ENCODE measurements at regions not wholly inside any gene's neighbourhood (a gene's known extent, or its start where the extent isn't known, plus 50 kb on each side); places are given as distances from the start of the nearest gene placed in this dataset.
"Not testable (repeated sequence)": the region's sequence is repeated elsewhere in the genome, so short reads cannot be mapped to it uniquely, and the experiment has no call there.

DNA sequence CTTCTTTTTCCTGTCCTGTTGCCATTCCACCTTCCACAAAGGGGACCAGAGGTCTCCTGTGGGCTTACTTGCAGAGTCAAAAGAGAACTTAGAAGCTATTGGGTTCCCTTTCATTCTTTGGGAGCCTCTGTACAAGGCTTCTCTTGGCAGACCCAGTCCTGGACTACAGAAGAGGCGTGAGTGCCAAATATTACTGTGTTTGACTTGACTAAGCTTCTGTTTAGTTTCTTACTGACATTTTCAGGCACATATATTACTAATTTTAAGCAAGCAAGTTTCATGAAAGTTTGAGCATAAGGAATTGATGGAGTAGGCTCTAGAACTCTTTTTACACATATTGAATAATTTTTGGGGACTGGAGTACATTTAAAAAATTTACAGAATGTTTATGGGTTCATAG is 254.4 kb downstream of the HAPSTR1 start:
- DNase-seq = no peak

DNA sequence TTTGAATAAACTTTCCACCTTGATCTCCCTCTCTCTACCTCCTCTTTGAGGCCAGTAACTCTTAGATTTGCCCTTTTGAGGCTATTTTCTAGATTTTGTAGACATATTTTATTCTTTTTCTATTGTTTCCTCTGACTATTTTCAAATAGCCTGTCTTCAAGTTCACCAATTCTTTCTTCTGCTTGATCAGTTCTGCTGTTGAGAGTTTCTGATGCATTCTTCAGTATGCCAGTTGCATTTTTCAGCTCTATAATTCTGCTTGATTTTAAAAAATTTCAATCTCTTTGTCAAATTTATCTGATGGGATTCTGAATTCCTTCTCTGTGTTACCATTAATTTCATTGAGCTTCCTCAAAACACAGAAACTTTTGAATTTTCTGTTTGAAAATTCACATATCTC is 257.5 kb downstream of the HAPSTR1 start:
- DNase-seq = no peak

GRCh38 chr16:9349373-9349960 is 258.0 kb downstream of the HAPSTR1 start:
- DNase-seq = not testable (repeated sequence)

- DNase-seq = not testable (repeated sequence)
Measured at GRCh38 chr16:9350119-9350799, 258.8 kb downstream of the HAPSTR1 start.

DNA sequence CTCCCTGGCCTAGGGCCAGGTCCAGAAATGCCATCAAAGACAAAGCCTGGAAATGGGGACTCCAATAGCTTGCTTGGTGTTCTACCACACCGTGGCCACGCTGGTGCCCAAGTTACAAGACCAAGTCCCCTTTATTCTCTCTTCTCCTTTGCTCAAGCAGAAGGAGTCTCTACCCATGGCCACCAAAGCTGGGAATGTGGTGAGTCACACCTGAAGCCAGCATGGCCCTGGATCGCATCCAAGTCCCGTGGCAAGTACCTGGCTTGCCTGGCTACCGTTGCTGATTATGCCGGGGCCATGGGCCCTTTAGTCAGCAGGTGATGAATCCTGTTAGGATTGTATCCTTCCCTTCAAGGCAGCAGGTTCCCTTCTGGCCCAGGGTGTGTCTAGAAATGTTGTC is 260.0 kb downstream of the HAPSTR1 start:
- DNase-seq = no peak

- DNase-seq = no peak
Measured at GRCh38 chr16:9351841-9352434, 260.5 kb downstream of the HAPSTR1 start.

DNA sequence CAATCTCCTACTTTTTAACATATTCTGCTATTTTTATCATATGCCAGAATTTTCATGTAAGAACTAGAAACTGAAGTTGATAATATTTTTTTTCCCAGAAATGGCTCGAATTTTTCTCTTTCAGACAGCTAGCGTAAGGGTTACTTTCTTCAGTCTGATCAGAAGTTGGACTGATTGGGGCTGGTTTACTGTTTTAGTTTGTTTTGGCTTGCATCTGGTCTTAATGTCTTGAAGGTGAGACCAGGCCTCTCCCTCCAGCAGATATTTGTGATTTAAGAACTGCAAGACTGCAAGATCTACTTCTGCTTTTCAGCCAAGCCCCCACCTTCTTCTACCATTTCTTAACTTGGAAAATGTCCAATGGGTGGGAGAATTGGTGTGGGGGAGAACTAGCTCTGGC is 266.4 kb downstream of the HAPSTR1 start:
- no peak for DNase-seq

GRCh38 chr16:9360075-9360474 is 268.6 kb downstream of the HAPSTR1 start:
- no peak for DNase-seq

DNA sequence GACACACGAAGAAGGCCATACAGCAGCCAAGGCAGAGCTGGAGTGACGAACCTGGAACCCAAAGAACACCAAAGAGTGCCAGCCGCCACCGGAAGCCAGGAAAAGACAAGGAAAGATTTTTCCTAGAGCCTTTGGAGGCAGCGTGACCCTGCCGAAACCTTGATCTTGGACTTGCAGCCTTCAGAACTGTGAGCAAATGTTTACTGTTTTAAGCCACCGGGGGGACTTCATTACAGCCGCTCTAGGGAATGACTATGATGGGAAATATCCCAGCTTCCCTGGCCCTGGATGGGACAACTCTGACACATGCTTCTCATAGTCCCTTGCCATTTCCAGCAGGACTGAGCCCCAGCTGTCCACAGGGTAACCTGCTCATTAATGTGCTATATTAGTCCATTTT is 270.6 kb downstream of the HAPSTR1 start:
- DNase-seq = no peak

GRCh38 chr16:9362604-9363003 is 271.2 kb downstream of the HAPSTR1 start:
- no peak for DNase-seq

DNA sequence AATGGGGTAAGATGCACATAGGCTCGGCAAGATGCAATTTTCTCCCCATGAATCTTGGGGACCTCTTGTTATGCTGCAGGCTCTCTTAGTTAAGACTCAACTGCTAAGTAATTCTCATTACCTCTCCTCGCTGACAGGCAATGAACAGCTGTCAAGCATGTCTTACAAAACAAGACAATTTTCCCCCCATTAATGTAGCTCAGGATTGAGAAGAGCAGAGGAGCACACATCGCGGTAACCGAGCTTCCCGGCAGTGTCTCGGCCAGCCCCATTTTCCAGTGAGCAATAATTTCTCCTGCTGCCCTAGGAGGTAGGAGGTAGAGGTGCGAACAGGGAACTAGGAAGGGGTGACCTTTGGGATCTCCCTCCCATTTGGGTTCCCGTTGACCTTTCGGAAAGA is 272.1 kb downstream of the HAPSTR1 start:
- DNase-seq = no peak

DNA sequence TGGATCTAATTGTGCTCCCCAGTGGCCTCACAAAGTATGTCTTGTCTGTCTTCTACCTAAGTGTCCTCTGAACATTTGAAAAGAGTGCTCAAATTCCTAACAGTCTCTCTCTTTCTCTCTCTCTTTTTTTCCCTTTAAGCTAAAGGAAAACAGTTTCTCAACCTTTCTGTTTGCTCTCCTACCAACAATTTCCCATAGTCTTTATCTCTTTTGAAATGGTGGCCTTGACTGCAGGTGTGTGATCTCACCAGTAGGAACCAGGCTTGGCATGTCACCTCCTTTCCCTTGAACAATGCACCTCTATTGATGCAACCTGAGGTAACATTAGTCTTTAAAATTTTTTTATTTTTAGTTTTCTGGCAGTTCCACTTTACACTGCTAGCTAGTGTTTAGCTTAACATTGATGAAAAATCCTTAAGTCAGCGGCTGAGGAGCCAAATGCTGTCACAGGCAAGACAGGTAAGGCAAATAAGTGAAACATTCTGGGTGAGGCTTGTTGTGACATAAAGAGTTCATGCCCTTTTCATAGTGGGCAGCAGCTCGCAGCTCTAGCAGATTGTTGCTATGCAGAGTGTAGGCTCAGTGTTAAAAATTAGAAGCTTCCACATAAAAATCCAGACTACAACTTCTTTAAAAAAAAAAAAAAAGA is 273.4 kb downstream of the HAPSTR1 start:
- DNase-seq = no peak

DNA sequence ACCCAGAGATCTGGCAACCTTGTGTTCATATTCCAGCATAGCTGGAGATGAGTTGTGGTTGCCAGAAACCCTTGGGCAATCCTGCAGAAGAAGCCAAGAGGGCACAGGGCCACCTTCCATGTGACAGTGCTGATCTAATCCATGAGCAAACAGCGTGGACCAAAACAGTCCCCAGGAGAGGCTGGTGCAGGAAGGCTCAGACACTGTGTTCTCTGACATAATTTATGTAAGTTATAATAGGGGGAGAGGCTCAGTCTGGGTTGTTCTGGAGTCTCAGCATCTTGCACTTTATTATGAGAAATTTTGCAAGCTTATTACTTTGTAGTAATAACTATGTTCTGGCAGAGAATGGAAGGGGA is 273.9 kb downstream of the HAPSTR1 start:
- no peak for DNase-seq

DNA sequence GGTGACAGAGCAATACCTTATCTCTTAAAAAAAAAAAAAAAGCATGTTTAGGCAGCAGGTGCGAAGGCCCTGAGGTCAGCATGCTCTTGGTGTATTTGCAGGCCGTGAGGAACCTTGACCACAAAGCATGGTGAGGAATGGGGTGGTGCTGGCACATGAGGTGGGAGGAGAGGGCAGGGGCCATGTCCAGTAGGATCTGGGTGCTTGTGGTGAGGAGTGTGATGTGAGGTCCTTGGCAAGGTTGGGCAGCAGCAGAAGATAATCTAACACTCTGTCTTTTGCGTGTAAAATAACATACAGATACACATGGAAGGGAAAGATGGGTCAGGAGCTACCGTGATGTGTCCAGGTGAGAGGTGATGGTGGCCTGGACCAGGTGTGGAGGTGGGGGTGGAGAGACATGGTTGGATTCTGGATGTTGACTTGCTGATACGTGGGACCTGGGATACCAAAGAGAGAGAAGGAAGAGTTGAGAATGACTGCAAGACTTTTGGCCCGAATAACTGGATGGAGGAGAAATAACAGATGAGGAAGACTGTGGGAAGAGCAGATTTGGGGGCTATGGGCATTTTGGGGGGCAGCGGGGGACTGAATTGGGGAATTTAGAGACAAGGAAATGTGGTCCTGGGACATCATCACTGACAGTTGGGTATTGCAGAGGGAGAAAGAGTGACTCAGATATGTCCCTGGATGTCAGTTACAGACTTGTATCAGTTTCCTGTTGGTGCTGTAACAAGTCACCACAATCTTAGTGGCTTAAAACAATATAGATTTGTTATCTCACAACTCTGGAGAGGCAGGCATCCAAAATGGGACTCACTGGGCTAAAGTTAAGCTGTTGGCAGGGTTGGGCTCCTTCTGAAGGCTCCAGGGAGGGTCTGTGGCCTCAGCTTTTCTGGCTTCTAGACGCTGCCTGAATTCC is 274.9 kb downstream of the HAPSTR1 start:
- DNase-seq = no peak

DNA sequence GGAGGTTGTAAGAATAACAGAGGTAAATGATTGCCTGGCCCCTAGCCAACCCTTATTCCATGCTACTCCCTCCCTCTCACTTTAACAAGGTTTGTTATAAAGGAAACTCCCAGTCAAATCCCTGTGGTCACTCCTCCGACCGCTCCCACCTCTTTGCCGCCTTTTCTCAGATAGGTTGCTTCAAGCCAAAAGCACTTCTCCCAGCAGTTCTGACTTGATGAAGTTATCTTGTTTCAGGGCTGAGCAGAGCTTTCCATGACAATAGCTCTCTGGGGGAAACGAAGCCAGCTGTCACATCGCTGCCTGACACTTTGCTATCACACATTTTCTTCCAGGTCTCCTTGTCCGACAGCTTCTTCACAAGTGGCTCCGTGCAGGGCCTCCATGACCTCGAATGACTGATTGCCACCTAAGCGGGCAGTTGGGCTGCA is 278.6 kb downstream of the HAPSTR1 start:
- no peak for DNase-seq

GRCh38 chr16:9371713-9372448 is 280.4 kb downstream of the HAPSTR1 start:
- no peak for DNase-seq

DNA sequence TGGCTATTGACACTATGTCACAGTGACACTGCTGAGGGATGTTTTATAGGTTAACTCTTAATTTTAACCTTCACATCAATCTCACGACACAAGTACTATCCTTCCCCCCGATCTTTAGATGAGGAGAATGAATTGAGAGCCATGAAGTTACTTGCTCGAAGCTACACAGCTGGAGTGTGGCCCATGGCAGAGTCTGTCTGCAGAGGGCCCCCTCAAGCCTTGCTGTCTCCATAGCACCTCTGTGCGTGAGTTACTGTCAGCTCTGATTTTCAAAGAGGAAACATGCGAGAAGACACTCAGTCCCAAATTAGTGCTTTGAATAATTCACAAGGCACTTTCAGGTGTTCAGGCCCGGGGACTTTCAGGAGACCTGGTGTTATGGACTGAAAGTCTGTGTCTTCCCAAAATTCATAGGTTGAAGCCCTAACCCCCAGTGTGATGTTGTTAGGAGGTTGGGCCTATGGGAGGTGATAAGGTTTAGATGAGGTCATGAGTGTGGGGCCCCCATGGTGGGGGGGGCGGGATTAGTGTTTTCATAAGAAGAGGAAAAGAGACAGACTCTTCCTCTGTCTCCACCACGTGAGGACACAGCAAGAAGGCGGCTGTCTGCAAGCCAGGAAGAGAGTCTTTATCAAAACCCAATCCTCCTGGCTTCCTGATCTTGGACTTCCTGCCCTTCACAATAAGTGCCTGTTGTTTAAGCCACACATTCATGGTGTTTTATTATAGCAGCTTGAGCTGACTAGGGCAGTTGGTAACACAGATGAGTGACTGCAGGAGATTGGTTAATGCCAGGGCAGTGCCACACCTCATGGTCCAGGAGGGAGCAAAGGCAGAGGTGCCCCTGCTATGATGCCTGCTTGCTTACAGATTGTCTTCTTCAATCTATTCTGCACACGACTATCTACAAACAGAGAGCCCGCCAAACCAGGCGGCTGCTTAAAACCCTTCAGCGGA is 281.8 kb downstream of the HAPSTR1 start:
- DNase-seq = no peak

- DNase-seq = no peak
Measured at GRCh38 chr16:9374061-9374460, 282.6 kb downstream of the HAPSTR1 start.

- DNase-seq = no peak
Measured at GRCh38 chr16:9378876-9379275, 287.4 kb downstream of the HAPSTR1 start.

DNA sequence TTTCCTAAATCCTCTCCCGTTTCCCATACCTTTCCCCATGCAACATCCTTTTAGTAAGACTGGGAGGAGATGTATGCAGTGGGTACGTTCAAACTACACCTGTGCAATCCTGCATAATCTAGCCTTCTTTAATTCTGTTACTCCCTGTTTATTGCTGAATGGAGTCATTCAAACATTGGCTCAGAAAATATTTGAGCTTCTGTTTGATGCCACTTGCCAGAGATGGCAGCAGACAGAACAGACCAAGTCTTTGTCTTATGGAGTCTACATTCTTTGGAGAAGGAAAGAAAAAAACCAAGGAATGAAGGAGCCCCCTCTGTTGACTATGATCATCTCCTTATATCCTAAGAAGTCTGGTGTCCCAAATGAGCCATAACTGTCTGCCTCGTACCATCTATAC is 288.8 kb downstream of the HAPSTR1 start:
- DNase-seq = no peak

DNA sequence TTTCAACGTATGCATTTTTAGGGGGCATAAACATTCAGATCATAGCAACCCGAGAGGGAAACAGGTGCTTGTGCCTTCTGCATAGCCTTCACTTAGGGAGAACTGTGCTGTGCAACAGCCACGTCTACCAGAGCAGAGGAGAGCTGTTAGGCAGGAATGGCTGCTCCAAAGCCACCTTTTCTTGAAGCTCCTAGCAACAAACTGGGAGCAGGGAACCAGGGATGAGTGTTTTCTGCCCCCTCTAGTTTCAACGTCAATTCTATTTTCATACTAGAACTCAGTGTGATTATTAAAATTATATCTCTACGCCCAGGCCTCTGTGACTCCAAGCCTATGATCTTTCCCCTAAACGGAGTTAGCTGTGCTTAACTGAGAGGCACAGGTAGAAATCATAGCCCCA is 290.0 kb downstream of the HAPSTR1 start:
- DNase-seq = no peak
